Ishikawa (cell line): ENCODE measurements at regions not wholly inside any gene's neighbourhood (a gene's known extent, or its start where the extent isn't known, plus 50 kb on each side); places are given as distances from the start of the nearest gene placed in this dataset.

Experiments used
- CEBPB ChIP-seq: IDR thresholded peaks from 2 replicates; pipeline ENCODE4 v1.6.1; 2012
- CREB1 ChIP-seq: IDR thresholded peaks from 2 replicates; pipeline ENCODE4 v1.6.1; 2012; ENCODE audit warnings: low read depth
- EGR1 ChIP-seq: IDR thresholded peaks from 2 replicates; pipeline ENCODE4 v1.6.1; 2012
- EP300 ChIP-seq: IDR thresholded peaks from 2 replicates; pipeline ENCODE4 v1.6.1; 2012; ENCODE audit warnings: borderline replicate concordance
- FOXM1 ChIP-seq: IDR thresholded peaks from 2 replicates; pipeline ENCODE4 v1.6.1; 2012; ENCODE audit warnings: low read depth, borderline replicate concordance
- NFIC ChIP-seq: IDR thresholded peaks from 2 replicates; pipeline ENCODE4 v1.6.1; 2012
- RAD21 ChIP-seq: IDR thresholded peaks from 2 replicates; pipeline ENCODE4 v1.6.1; 2012; ENCODE audit warnings: low read depth
- TAF1 ChIP-seq: IDR thresholded peaks from 2 replicates; pipeline ENCODE4 v1.6.1; 2012; ENCODE audit warnings: low read depth, mild to moderate bottlenecking
- TCF12 ChIP-seq: IDR thresholded peaks from 2 replicates; pipeline ENCODE4 v1.6.1; 2012; ENCODE audit warnings: low read depth
- TEAD4 ChIP-seq: IDR thresholded peaks from 2 replicates; pipeline ENCODE4 v1.6.1; 2012
- YY1 ChIP-seq: IDR thresholded peaks from 2 replicates; pipeline ENCODE4 v1.6.1; 2012; ENCODE audit warnings: low read depth
- ZBTB7A ChIP-seq: IDR thresholded peaks from 2 replicates; pipeline ENCODE4 v1.6.1; 2012; ENCODE audit warnings: low read depth
- TF ChIP-seq, protein P1 (sequence below): IDR thresholded peaks from 2 replicates; pipeline ENCODE4 v1.6.1; 2012; ENCODE audit warnings: low read depth, mild to moderate bottlenecking
- TF ChIP-seq, protein P2 (sequence below): IDR thresholded peaks from 2 replicates; pipeline ENCODE4 v1.6.1; 2012
- TF ChIP-seq, protein P3 (sequence below): IDR thresholded peaks from 2 replicates; pipeline ENCODE4 v1.6.1; 2012

DNA sequence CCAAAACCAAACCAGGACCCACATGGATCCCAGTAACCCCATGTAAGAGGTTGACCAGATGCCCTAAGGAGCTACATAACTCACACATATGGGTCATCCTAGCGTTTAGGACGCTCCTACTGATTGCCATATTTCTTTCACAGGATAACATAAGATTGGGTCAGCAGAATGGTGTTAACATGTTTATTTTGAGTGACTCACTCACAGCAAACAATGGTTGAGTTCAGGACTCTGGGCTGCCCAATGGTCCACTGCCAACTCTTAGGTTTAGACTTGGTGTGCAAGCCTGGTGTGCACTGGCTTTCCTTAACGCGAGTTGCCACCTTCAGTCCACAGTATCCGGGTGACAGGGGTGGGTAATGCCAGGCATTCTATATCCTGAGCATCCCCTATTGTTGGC lies 211.5 kb downstream of the GPAM start:
- no peak for TF ChIP-seq TEAD4
- TF ChIP-seq RAD21, result no peak
- TF ChIP-seq EP300, result no peak

DNA sequence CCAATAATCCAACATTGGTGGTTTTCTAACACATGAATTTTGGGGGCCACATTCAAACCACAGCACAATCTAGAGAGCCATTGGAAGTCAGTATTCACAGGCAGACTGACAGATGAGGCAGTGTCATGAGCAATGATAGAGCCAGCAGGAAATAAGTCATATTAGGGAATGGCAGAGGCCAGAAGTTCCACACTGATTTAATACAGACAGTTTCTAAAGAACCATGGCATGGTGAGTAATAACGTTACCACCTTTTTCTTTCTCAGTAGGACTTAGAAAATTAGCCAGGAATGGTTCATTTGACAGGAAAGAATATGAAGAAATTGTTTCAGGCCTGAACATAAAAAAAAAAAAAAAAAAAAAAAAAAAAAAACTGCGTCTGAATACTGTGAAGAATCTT lies 210.3 kb downstream of the GPAM start:
- TF ChIP-seq FOXM1 (no peak), TAF1 (no peak), EGR1 (no peak)

DNA sequence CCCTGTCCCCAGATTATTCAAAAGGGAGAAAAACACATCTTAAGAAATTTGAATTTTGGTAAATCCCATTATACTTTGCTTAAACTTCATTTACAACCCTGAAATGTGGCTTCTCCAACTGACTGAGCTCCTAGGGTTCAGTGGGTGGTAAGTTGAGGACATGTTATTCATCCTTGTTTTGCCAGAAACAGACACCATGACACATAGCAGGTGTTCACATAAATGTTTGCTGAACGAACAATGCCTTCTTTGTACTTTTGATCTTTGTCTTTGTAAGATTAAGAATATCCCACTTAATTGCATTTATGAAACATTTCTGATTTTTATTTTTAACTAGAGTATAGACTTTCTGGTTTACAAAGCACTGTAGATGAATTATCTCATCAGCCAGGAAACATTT lies 209.7 kb downstream of the GPAM start:
- TF ChIP-seq, protein P1, sequence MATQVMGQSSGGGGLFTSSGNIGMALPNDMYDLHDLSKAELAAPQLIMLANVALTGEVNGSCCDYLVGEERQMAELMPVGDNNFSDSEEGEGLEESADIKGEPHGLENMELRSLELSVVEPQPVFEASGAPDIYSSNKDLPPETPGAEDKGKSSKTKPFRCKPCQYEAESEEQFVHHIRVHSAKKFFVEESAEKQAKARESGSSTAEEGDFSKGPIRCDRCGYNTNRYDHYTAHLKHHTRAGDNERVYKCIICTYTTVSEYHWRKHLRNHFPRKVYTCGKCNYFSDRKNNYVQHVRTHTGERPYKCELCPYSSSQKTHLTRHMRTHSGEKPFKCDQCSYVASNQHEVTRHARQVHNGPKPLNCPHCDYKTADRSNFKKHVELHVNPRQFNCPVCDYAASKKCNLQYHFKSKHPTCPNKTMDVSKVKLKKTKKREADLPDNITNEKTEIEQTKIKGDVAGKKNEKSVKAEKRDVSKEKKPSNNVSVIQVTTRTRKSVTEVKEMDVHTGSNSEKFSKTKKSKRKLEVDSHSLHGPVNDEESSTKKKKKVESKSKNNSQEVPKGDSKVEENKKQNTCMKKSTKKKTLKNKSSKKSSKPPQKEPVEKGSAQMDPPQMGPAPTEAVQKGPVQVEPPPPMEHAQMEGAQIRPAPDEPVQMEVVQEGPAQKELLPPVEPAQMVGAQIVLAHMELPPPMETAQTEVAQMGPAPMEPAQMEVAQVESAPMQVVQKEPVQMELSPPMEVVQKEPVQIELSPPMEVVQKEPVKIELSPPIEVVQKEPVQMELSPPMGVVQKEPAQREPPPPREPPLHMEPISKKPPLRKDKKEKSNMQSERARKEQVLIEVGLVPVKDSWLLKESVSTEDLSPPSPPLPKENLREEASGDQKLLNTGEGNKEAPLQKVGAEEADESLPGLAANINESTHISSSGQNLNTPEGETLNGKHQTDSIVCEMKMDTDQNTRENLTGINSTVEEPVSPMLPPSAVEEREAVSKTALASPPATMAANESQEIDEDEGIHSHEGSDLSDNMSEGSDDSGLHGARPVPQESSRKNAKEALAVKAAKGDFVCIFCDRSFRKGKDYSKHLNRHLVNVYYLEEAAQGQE, result no peak
- TF ChIP-seq TEAD4 (no peak), RAD21 (no peak), ZBTB7A (no peak), CEBPB (no peak), NFIC (no peak), FOXM1 (no peak), EGR1 (no peak), YY1 (no peak), EP300 (no peak), CREB1 (no peak), TCF12 (no peak), TAF1 (no peak)
- TF ChIP-seq, protein P2, sequence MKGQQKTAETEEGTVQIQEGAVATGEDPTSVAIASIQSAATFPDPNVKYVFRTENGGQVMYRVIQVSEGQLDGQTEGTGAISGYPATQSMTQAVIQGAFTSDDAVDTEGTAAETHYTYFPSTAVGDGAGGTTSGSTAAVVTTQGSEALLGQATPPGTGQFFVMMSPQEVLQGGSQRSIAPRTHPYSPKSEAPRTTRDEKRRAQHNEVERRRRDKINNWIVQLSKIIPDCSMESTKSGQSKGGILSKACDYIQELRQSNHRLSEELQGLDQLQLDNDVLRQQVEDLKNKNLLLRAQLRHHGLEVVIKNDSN, result no peak
- TF ChIP-seq, protein P3, sequence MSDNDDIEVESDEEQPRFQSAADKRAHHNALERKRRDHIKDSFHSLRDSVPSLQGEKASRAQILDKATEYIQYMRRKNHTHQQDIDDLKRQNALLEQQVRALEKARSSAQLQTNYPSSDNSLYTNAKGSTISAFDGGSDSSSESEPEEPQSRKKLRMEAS, result no peak

DNA sequence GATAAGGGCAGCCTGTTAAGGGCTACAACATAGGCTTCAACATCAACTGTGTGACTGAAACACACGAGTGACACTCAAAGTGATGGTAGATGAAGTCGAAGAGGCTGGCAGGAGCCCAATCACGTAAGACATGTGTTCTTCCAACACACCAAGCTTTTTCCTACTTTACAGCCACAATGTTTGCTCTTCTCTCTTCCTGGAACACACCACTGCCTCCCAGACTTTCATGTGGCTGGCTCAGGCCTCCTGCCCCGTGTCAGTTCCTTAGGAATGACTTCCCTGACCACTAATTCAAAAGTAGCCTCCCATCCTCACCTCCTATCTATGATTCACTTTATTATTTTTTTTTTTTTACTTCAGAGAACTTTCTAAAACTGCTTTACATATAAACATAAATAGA lies 209.2 kb downstream of the GPAM start:
- TF ChIP-seq EGR1 (no peak), YY1 (no peak), FOXM1 (no peak), TCF12 (no peak), RAD21 (no peak), TAF1 (no peak), NFIC (no peak), CREB1 (no peak), EP300 (no peak)
- TF ChIP-seq, protein P1, result no peak

DNA sequence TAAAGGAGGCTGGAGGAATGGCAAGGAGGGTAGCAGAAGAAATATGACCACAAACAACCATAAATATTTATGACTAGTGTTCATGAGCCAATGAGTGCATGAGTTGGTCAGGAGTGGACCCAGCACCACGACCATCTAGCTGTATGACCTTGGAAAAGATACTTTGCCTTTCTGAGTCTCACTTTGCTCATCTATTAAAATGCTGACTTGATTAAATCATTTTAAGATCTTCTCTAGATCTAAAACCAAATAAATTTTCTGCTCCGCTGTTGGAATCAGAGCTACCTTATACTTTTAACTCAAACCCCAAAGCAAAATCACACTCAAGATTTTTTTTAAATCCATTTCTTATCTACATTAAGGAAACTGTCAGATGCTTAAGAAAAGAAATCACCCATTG lies 207.0 kb downstream of the GPAM start:
- TF ChIP-seq CEBPB (no peak), RAD21 (no peak), EGR1 (no peak), NFIC (no peak)

DNA sequence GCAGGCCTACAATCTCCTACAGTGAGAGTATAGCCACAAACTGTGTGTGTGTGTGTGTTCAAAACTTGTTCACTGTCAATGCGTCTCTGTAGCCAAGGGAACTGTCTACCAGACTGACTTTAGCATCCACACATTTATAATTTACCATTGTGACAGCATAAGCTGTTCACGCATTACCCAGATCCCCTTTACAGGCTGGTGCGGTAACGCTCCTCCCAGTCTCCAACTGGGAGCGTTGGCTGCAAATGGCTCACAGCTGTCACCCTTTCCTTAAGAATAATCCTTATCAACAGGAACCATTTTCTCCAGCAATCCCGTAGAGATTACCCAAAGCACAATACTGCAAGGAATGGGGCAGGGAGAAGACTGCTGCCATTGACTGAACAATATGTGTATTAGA lies 199.5 kb downstream of the GPAM start:
- TF ChIP-seq YY1 (no peak), FOXM1 (no peak), TCF12 (no peak), RAD21 (no peak), CEBPB (no peak), EGR1 (no peak), TAF1 (no peak), TEAD4 (no peak), ZBTB7A (no peak), CREB1 (no peak), EP300 (no peak), NFIC (no peak)
- TF ChIP-seq, protein P3, result no peak
- TF ChIP-seq, protein P2, result no peak
- TF ChIP-seq, protein P1, result no peak
